ENCODE measurements at regions not wholly inside any gene's neighbourhood (a gene's known extent, or its start where the extent isn't known, plus 50 kb on each side); places are given as distances from the start of the nearest gene placed in this dataset.

DNA sequence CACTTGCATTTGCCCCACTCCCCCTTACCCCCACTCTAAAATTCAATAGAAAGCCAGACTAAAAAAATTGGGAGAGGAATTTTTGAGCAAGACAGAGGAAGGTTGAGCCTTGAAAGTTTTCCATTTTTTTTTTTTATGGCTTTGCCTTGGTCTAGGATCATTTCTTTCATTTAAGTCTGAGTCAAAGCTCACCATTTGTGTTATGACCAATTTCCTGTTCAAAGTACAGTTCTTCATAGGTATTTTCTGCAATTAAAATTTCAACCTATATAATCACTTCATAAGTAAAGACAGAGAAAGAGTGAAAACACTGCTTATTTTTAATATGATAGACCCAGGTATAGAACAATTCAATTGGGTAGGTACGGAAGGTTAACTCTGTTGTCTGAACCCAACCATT is 436.6 kb upstream of the ADGRL2 start:
- H3F3A ChIP-seq (ENCODE audit: insufficient read depth) = no peaks in the 10 kb centered on the region
- no peak overlapping the region for H3K9ac ChIP-seq (ENCODE audit: low read length)
- no peaks in the 10 kb centered on the region for H3K9me3 ChIP-seq (ENCODE audit: insufficient read depth, low read length)
- no peaks in the 10 kb centered on the region for H3K79me2 ChIP-seq (ENCODE audit: insufficient read depth, low read length)
- no peaks in the 10 kb centered on the region for H3K9me2 ChIP-seq (replicated peaks; ENCODE audit: insufficient read depth, low read length)
- no peaks in the 10 kb centered on the region for H3K36me3 ChIP-seq (ENCODE audit: low read length)
- no peak overlapping the region for H3K27ac ChIP-seq (ENCODE audit: low read depth, low read length)
- H4K20me1 ChIP-seq (ENCODE audit: low read depth, low read length) = no peaks in the 10 kb centered on the region
- no peak overlapping the region for H3K4me2 ChIP-seq (ENCODE audit: low read depth, low read length, poor library complexity, severe bottlenecking)
- no peak for TF ChIP-seq EZH2phosphoT487 (conservative IDR thresholded peaks at IDR 0.05; ENCODE audit: low read length)
- no peak for TF ChIP-seq CTCF (IDR thresholded peaks at IDR 0.05; ENCODE audit: insufficient read depth, low read length, poor library complexity, severe bottlenecking)
- no peaks in the 10 kb centered on the region for H3K27me3 ChIP-seq (ENCODE audit: low read length)
- H3K4me3 ChIP-seq (ENCODE audit: insufficient read depth, low read length, poor library complexity, severe bottlenecking) = no peak overlapping the region
- H2AFZ ChIP-seq (ENCODE audit: low read depth, low read length, severe bottlenecking) = no peak overlapping the region

GRCh38 chr1:81358151-81358550 is 442.6 kb upstream of the ADGRL2 start:
- H3K36me3 ChIP-seq (ENCODE audit: low read length) = no peaks in the 10 kb centered on the region
- TF ChIP-seq CTCF (IDR thresholded peaks at IDR 0.05; ENCODE audit: insufficient read depth, low read length, poor library complexity, severe bottlenecking) (no peak), EZH2phosphoT487 (conservative IDR thresholded peaks at IDR 0.05; ENCODE audit: low read length) (no peak)
- H3K27ac ChIP-seq (ENCODE audit: low read depth, low read length) = no peak overlapping the region
- no peaks in the 10 kb centered on the region for H3K9me2 ChIP-seq (replicated peaks; ENCODE audit: insufficient read depth, low read length)
- no peaks in the 10 kb centered on the region for H4K20me1 ChIP-seq (ENCODE audit: low read depth, low read length)
- H3F3A ChIP-seq (ENCODE audit: insufficient read depth) = no peaks in the 10 kb centered on the region
- no peak overlapping the region for H3K4me2 ChIP-seq (ENCODE audit: low read depth, low read length, poor library complexity, severe bottlenecking)
- no peaks in the 10 kb centered on the region for H3K79me2 ChIP-seq (ENCODE audit: insufficient read depth, low read length)
- no peaks in the 10 kb centered on the region for H3K9me3 ChIP-seq (ENCODE audit: insufficient read depth, low read length)
- no peaks in the 10 kb centered on the region for H3K27me3 ChIP-seq (ENCODE audit: low read length)
- no peak overlapping the region for H3K4me3 ChIP-seq (ENCODE audit: insufficient read depth, low read length, poor library complexity, severe bottlenecking)
- H2AFZ ChIP-seq (ENCODE audit: low read depth, low read length, severe bottlenecking) = no peak overlapping the region
- no peak overlapping the region for H3K9ac ChIP-seq (ENCODE audit: low read length)

GRCh38 chr1:81351864-81352263 is 448.9 kb upstream of the ADGRL2 start:
- TF ChIP-seq CTCF (IDR thresholded peaks at IDR 0.05; ENCODE audit: insufficient read depth, low read length, poor library complexity, severe bottlenecking) = no peak
- TF ChIP-seq EZH2phosphoT487 (conservative IDR thresholded peaks at IDR 0.05; ENCODE audit: low read length) = no peak
- Histone ChIP-seq H3K9ac (ENCODE audit: low read length) (no peak overlapping the region), H3K9me2 (replicated peaks; ENCODE audit: insufficient read depth, low read length) (no peaks in the 10 kb centered on the region), H3F3A (ENCODE audit: insufficient read depth) (no peaks in the 10 kb centered on the region), H3K4me2 (ENCODE audit: low read depth, low read length, poor library complexity, severe bottlenecking) (no peak overlapping the region), H3K79me2 (ENCODE audit: insufficient read depth, low read length) (no peaks in the 10 kb centered on the region), H2AFZ (ENCODE audit: low read depth, low read length, severe bottlenecking) (no peak overlapping the region), H3K36me3 (ENCODE audit: low read length) (no peaks in the 10 kb centered on the region), H4K20me1 (ENCODE audit: low read depth, low read length) (no peaks in the 10 kb centered on the region), H3K9me3 (ENCODE audit: insufficient read depth, low read length) (no peaks in the 10 kb centered on the region), H3K27me3 (ENCODE audit: low read length) (no peaks in the 10 kb centered on the region), H3K27ac (ENCODE audit: low read depth, low read length) (no peak overlapping the region), H3K4me3 (ENCODE audit: insufficient read depth, low read length, poor library complexity, severe bottlenecking) (no peak overlapping the region)

Data from SU-DHL-6 (cell line).